NCI-H69 (cell line): ENCODE measurements at regions not wholly inside any gene's neighbourhood (a gene's known extent, or its start where the extent isn't known, plus 50 kb on each side); places are given as distances from the start of the nearest gene placed in this dataset.
A peak's percentile ranks its signal among the peaks of the same experiment; 100 is the strongest.

ENCODE experiments used
- DNase-seq: peaks from one replicate; lab custom pipeline; 2025; lab: John Stamatoyannopoulos, UW

- peak; percentile 55 for DNase-seq
Measured at GRCh38 chr7:26487780-26488515, 196.3 kb downstream of the SNX10 start.

- DNase-seq: peak; percentile 71
Measured at GRCh38 chr7:26489391-26489790, 197.7 kb downstream of the SNX10 start.

- DNase-seq: peak; percentile 81
Measured at GRCh38 chr7:26489906-26490639, 198.4 kb downstream of the SNX10 start.

- peak; percentile 94 for DNase-seq
Measured at GRCh38 chr7:26490640-26491624, 199.3 kb downstream of the SNX10 start.

GRCh38 chr7:26492816-26493215 is 201.2 kb downstream of the SNX10 start:
- peak; percentile 93 for DNase-seq

- no peak for DNase-seq
Measured at GRCh38 chr7:26493737-26494428, 202.2 kb downstream of the SNX10 start.

GRCh38 chr7:26495569-26495968 is 203.9 kb downstream of the SNX10 start:
- DNase-seq: no peak

GRCh38 chr7:26497801-26498596 is 206.3 kb downstream of the SNX10 start:
- DNase-seq: no peak

GRCh38 chr7:26499315-26499897 is 207.7 kb downstream of the SNX10 start:
- peak; percentile 54 for DNase-seq

- peak; percentile 77 for DNase-seq
Measured at GRCh38 chr7:26500749-26501352, 209.2 kb downstream of the SNX10 start.

GRCh38 chr7:26504411-26505120 is 212.9 kb downstream of the SNX10 start:
- no peak for DNase-seq

- DNase-seq: no peak
Measured at GRCh38 chr7:26506196-26506595, 214.5 kb downstream of the SNX10 start.

GRCh38 chr7:26507108-26507987 is 215.7 kb downstream of the SNX10 start:
- peak; percentile 90 for DNase-seq

GRCh38 chr7:26508481-26508880 is 216.8 kb downstream of the SNX10 start:
- peak; percentile 99 for DNase-seq

- DNase-seq: peak; percentile 95
Measured at GRCh38 chr7:26508917-26509316, 217.3 kb downstream of the SNX10 start.

- DNase-seq: no peak
Measured at GRCh38 chr7:26510231-26510957, 218.7 kb downstream of the SNX10 start.

- no peak for DNase-seq
Measured at GRCh38 chr7:26511866-26512265, 220.2 kb downstream of the SNX10 start.

GRCh38 chr7:26512737-26513136 is 221.1 kb downstream of the SNX10 start:
- DNase-seq: no peak
